B cell (primary cell): ENCODE measurements at regions not wholly inside any gene's neighbourhood (a gene's known extent, or its start where the extent isn't known, plus 50 kb on each side); places are given as distances from the start of the nearest gene placed in this dataset.

Experiments
- ATAC-seq: fragments of 200-7000 bp; cut with Tn5 transposase; one replicate; pipeline ENCODE4 v1.10.0; 2021; ENCODE audit warnings: low read depth, mild to moderate bottlenecking, moderate number of reproducible peaks, moderate library complexity
- CTCF ChIA-PET: fragments of 350-600 bp; sonication (Branson Sonifier 250); formaldehyde crosslinking; loops from one replicate; lab custom pipeline; 2021; ENCODE audit warnings: antibody characterized with exemption, inconsistent platforms; lab: Charles Lee
- POLR2A ChIA-PET: fragments of 350-600 bp; sonication (Branson Sonifier 250); formaldehyde crosslinking; loops from one replicate; lab custom pipeline; 2021; ENCODE audit warnings: antibody characterized with exemption; lab: Charles Lee
- DNase-seq: peaks from one replicate; pipeline ENCODE4 v3.0.0; 2013
- H2AFZ ChIP-seq: 2 replicates; pipeline ENCODE4 v1.6.1; 2012; ENCODE audit warnings: mild to moderate bottlenecking, low read depth, low read length; ENCODE audit not compliant: insufficient read depth, poor library complexity, severe bottlenecking
- H3K27ac ChIP-seq, 2 donors: 1 replicate in 1 of 2; 2 replicates in 1 of 2; pipeline ENCODE4 v1.5.1; 2012 to 2013; ENCODE audit warnings: low read length in 2 of 2, mild to moderate bottlenecking in 2 of 2, moderate library complexity in 1 of 2
- H3K27me3 ChIP-seq, 4 experiments: fragments of 200-600 bp in 1 of 4; sonication (generic) in 1 of 4; replicated peaks in 1 of 4; 1 replicate in 2 of 4; 2 replicates in 2 of 4; pipeline versions ENCODE4 v1.6.1 to v1.7.0; 2013 to 2016; ENCODE audit warnings: low read length in 3 of 4, mild to moderate bottlenecking in 2 of 4, mixed read lengths in 1 of 4, moderate library complexity in 1 of 4; ENCODE audit not compliant: insufficient read depth in 4 of 4, control insufficient read depth in 3 of 4; ENCODE audit errors: control extremely low read depth in 1 of 4
- H3K36me3 ChIP-seq, 2 experiments: replicated peaks in 1 of 2; 1 replicate in 1 of 2; 2 replicates in 1 of 2; pipeline versions ENCODE4 v1.6.1 to v1.7.1; 2013; ENCODE audit warnings: low read length in 1 of 2; ENCODE audit not compliant: insufficient read depth in 2 of 2, control insufficient read depth in 1 of 2; ENCODE audit errors: control extremely low read depth in 1 of 2, extremely low read depth in 1 of 2
- H3K4me1 ChIP-seq, 2 donors: fragments of 200-600 bp in 1 of 2; sonication (generic) in 1 of 2; 1 replicate in 1 of 2; 2 replicates in 1 of 2; pipeline versions ENCODE4 v1.5.1 to v1.6.1; 2013 to 2017; ENCODE audit warnings: low read length in 2 of 2; ENCODE audit not compliant: control insufficient read depth in 2 of 2, insufficient read depth in 2 of 2
- H3K4me2 ChIP-seq: replicated peaks from 2 replicates; pipeline ENCODE3; 2012; ENCODE audit warnings: mild to moderate bottlenecking, low read depth, low read length; ENCODE audit not compliant: poor library complexity, severe bottlenecking
- H3K4me3 ChIP-seq, 5 experiments: fragments of 200-600 bp in 1 of 5; sonication (generic) in 1 of 5; 1 replicate in 3 of 5; 2 replicates in 2 of 5; pipeline versions ENCODE4 v1.5.1 to v1.7.0; 2011 to 2016; ENCODE audit warnings: low read length in 4 of 5, mild to moderate bottlenecking in 4 of 5, low read depth in 2 of 5, control low read depth in 1 of 5, moderate library complexity in 1 of 5; ENCODE audit not compliant: insufficient read depth in 1 of 5; ENCODE audit errors: control extremely low read depth in 1 of 5, extremely low read depth in 1 of 5
- H3K79me2 ChIP-seq: fragments of 200-600 bp; sonication (generic); one replicate; pipeline ENCODE4 v1.6.0; 2016; ENCODE audit warnings: low read length; ENCODE audit not compliant: control insufficient read depth, insufficient read depth
- H3K9ac ChIP-seq: fragments of 200-600 bp; sonication (generic); 2 replicates; pipeline ENCODE4 v1.6.1; 2017; ENCODE audit warnings: mild to moderate bottlenecking, low read length, moderate library complexity
- H3K9me3 ChIP-seq, 3 donors: one replicate each; pipeline versions ENCODE4 v1.6.1 to v1.7.1; 2013; ENCODE audit warnings: low read length in 2 of 3; ENCODE audit not compliant: control insufficient read depth in 2 of 3, insufficient read depth in 1 of 3; ENCODE audit errors: control extremely low read depth in 1 of 3
- H4K20me1 ChIP-seq: 2 replicates; pipeline ENCODE4 v1.6.0; 2012; ENCODE audit warnings: mild to moderate bottlenecking, low read length; ENCODE audit not compliant: insufficient read depth, control insufficient read depth, poor library complexity, severe bottlenecking
- H3K27ac Mint-ChIP-seq: one replicate; pipeline ENCODE4 v1.8.0; 2021; ENCODE audit warnings: mixed read lengths
- H3K27me3 Mint-ChIP-seq: one replicate; pipeline ENCODE4 v1.8.0; 2021; ENCODE audit warnings: mixed read lengths
- H3K4me1 Mint-ChIP-seq: one replicate; pipeline ENCODE4 v1.8.0; 2021; ENCODE audit warnings: mixed read lengths
- H3K4me3 Mint-ChIP-seq: one replicate; pipeline ENCODE4 v1.8.0; 2021; ENCODE audit warnings: mixed read lengths
- H3K9me3 Mint-ChIP-seq: one replicate; pipeline ENCODE4 v1.8.0; 2022; ENCODE audit warnings: mixed read lengths; ENCODE audit not compliant: insufficient read depth
- CTCF ChIP-seq: fragments of 200-600 bp; IDR thresholded peaks from one replicate; pipeline ENCODE4 v1.8.0; 2022; ENCODE audit warnings: antibody characterized with exemption, mild to moderate bottlenecking
- EZH2 ChIP-seq: IDR thresholded peaks from 2 replicates; pipeline ENCODE4 v1.6.1; 2012; ENCODE audit warnings: borderline replicate concordance, low read depth, mild to moderate bottlenecking, moderate library complexity, low read length; ENCODE audit not compliant: insufficient read depth, poor library complexity, severe bottlenecking
- WGBS: methylation state at CpG from one replicate; pipeline ENCODE4 v1.1.5; 2013; ENCODE audit warnings: missing lambda C conversion rate; ENCODE audit not compliant: insufficient coverage; 5-methylcytosine and 5-hydroxymethylcytosine counted together
- intact Hi-C: fragments of 100-400 bp; cut with micrococcal nuclease; formaldehyde crosslinking; loops from one replicate; pipeline ENCODE4 v1.10.0; 2022

- Histone ChIP-seq H3K36me3 (no peaks in the 10 kb centered on the region), H3K4me2 (no peak overlapping the region), H3K4me3 (no peak overlapping the region), H3K9me3 (peaks cover 3 to 8% (median 8%) of the 10 kb centered on the region in 3 donors), H3K27ac (no peak overlapping the region), H4K20me1 (no peaks in the 10 kb centered on the region), H3K27me3 (no peaks in the 10 kb centered on the region), H3K9ac (no peak overlapping the region), H3K79me2 (no peaks in the 10 kb centered on the region), H2AFZ (no peak overlapping the region), H3K4me1 (no peaks in the 10 kb centered on the region)
- no peak for DNase-seq
- CTCF ChIA-PET, result no interaction called here
- intact Hi-C loops, result no loop called here
- Mint-ChIP-seq H3K27me3 (no peaks in the 10 kb centered on the region), H3K27ac (no peak overlapping the region), H3K9me3 (peaks cover 6% of the 10 kb centered on the region), H3K4me1 (no peaks in the 10 kb centered on the region), H3K4me3 (no peak overlapping the region)
- 50% methylated on average over 1 of the region's 5 CpGs for WGBS
- POLR2A ChIA-PET, result no interaction called here
- TF ChIP-seq EZH2 (no peak), CTCF (no peak)
- ATAC-seq, result no peak
Observed at GRCh38 chr5:147996379-147996778, 67.4 kb upstream of the SPINK5 start.

- no peak for ATAC-seq
- H3K4me1 ChIP-seq, result no peaks in the 10 kb centered on the region
- H3K79me2 ChIP-seq, result no peaks in the 10 kb centered on the region
- H3K9ac ChIP-seq, result no peak overlapping the region
- Mint-ChIP-seq H3K4me1 (no peaks in the 10 kb centered on the region), H3K4me3 (no peak overlapping the region), H3K27ac (no peak overlapping the region), H3K27me3 (no peaks in the 10 kb centered on the region), H3K9me3 (peaks cover 6% of the 10 kb centered on the region)
- H3K27me3 ChIP-seq, result no peaks in the 10 kb centered on the region
- POLR2A ChIA-PET, result no interaction called here
- H3K36me3 ChIP-seq, result no peaks in the 10 kb centered on the region
- no peak for DNase-seq
- H2AFZ ChIP-seq, result no peak overlapping the region
- no peak overlapping the region for H3K27ac ChIP-seq
- peaks cover 3 to 5% (median 3%) of the 10 kb centered on the region in 3 donors for H3K9me3 ChIP-seq
- CTCF ChIA-PET, result no interaction called here
- H3K4me2 ChIP-seq, result no peak overlapping the region
- no peaks in the 10 kb centered on the region for H4K20me1 ChIP-seq
- TF ChIP-seq CTCF (no peak), EZH2 (no peak)
- intact Hi-C loops, result no loop called here
- H3K4me3 ChIP-seq, result no peak overlapping the region
- WGBS, result no CpG with 5 or more reads among the region's 4 CpGs
Observed at GRCh38 chr5:147995846-147996245, 67.9 kb upstream of the SPINK5 start.
